ENCODE measurements at regions not wholly inside any gene's neighbourhood (a gene's known extent, or its start where the extent isn't known, plus 50 kb on each side); places are given as distances from the start of the nearest gene placed in this dataset.

DNA sequence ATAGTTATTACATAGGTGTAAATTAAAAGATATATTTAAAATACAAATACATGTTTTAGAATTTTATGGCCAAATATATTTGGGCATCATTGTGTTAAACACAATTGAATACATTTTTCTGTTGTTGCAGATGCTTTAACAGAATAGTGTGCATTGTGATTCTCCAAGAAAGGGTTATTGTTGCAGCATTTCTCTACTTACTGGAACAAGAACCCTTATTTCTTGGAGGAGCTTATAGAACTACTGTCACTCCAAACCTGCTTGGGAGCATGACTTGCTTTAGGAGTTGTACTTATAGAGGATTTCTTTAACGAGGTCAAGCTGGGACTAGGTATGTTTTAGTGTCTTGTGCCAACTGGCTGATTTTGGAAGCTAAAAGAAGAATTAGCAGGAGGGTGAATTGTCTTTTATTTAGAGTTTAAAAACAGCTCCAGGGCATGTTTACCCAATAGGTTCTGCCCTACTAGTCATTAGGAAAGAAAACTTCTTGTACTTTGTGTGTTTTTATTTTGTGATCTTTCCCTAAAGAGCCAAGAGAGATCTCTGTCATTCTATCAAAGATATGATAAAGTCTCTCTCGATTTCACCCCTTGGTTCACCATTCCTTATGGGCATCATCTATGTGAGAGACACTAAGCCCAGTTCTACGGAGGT is 279.8 kb upstream of the SALL1 start:
- Mint-ChIP-seq H3K27me3 (peaks cover 5% of the 10 kb centered on the region), H3K4me3 (no peak overlapping the region), H3K36me3 (ENCODE audit: low read depth) (no peaks in the 10 kb centered on the region), H3K4me1 (ENCODE audit: low read depth) (no peaks in the 10 kb centered on the region), H3K27ac (no peak overlapping the region), H3K9me3 (peaks cover 10% of the 10 kb centered on the region)
- ChIA-PET POLR2A (no interaction called here), CTCF (no interaction called here)
- no peak for ATAC-seq (ENCODE audit: poor library complexity)
- intact Hi-C loops (cut with DNase I, micrococcal nuclease) = no loop called here
- H3K27ac ChIP-seq (ENCODE audit: low read depth in 1 of 2, low read length in 2 of 2) = no peak overlapping the region
- H3K9me3 ChIP-seq (ENCODE audit: control insufficient read depth in 1 of 2, insufficient read depth in 1 of 2, low read length in 2 of 2) = peaks cover 0 to 9% of the 10 kb centered on the region in 2 experiments
- no peaks in the 10 kb centered on the region for H3K4me1 ChIP-seq (ENCODE audit: insufficient read depth, low read length)
- no peaks in the 10 kb centered on the region for H3K36me3 ChIP-seq (ENCODE audit: insufficient read depth, low read length)
- DNase-seq = no peak
- no peak overlapping the region for H3K4me3 ChIP-seq (ENCODE audit: low read length)
- no peak for TF ChIP-seq CTCF (IDR thresholded peaks at IDR 0.05)
- H3K27me3 ChIP-seq (ENCODE audit: control insufficient read depth in 1 of 2, insufficient read depth in 2 of 2, low read length in 2 of 2) = no peaks in the 10 kb centered on the region

- Mint-ChIP-seq H3K4me1 (ENCODE audit: low read depth) (no peaks in the 10 kb centered on the region), H3K27me3 (peaks cover 5% of the 10 kb centered on the region), H3K4me3 (no peak overlapping the region), H3K9me3 (peaks cover 10% of the 10 kb centered on the region), H3K36me3 (ENCODE audit: low read depth) (no peaks in the 10 kb centered on the region), H3K27ac (no peak overlapping the region)
- H3K4me1 ChIP-seq (ENCODE audit: insufficient read depth, low read length) = no peaks in the 10 kb centered on the region
- no peak for TF ChIP-seq CTCF (IDR thresholded peaks at IDR 0.05)
- H3K27ac ChIP-seq (ENCODE audit: low read depth in 1 of 2, low read length in 2 of 2) = no peak overlapping the region
- CTCF ChIA-PET = no interaction called here
- DNase-seq (no peak), ATAC-seq (ENCODE audit: poor library complexity) (no peak)
- intact Hi-C loops (cut with DNase I, micrococcal nuclease) = no loop called here
- no peaks in the 10 kb centered on the region for H3K36me3 ChIP-seq (ENCODE audit: insufficient read depth, low read length)
- H3K9me3 ChIP-seq (ENCODE audit: control insufficient read depth in 1 of 2, insufficient read depth in 1 of 2, low read length in 2 of 2) = peaks cover 0 to 9% of the 10 kb centered on the region in 2 experiments
- POLR2A ChIA-PET = no interaction called here
- no peak overlapping the region for H3K4me3 ChIP-seq (ENCODE audit: low read length)
- H3K27me3 ChIP-seq (ENCODE audit: control insufficient read depth in 1 of 2, insufficient read depth in 2 of 2, low read length in 2 of 2) = no peaks in the 10 kb centered on the region
Observed at GRCh38 chr16:51429041-51429440, 278.0 kb upstream of the SALL1 start.

GRCh38 chr16:51427085-51427484 is 276.0 kb upstream of the SALL1 start:
- intact Hi-C loops (cut with DNase I, micrococcal nuclease) = no loop called here
- Histone ChIP-seq H3K4me1 (ENCODE audit: insufficient read depth, low read length) (no peaks in the 10 kb centered on the region), H3K27me3 (ENCODE audit: control insufficient read depth in 1 of 2, insufficient read depth in 2 of 2, low read length in 2 of 2) (no peaks in the 10 kb centered on the region), H3K9me3 (ENCODE audit: control insufficient read depth in 1 of 2, insufficient read depth in 1 of 2, low read length in 2 of 2) (peaks cover 0 to 9% of the 10 kb centered on the region in 2 experiments), H3K4me3 (ENCODE audit: low read length) (no peak overlapping the region), H3K27ac (ENCODE audit: low read depth in 1 of 2, low read length in 2 of 2) (no peak overlapping the region), H3K36me3 (ENCODE audit: insufficient read depth, low read length) (no peaks in the 10 kb centered on the region)
- peaks cover 10% of the 10 kb centered on the region for H3K9me3 Mint-ChIP-seq
- no peak overlapping the region for H3K4me3 Mint-ChIP-seq
- no peak for TF ChIP-seq CTCF (IDR thresholded peaks at IDR 0.05)
- H3K27me3 Mint-ChIP-seq = peaks cover 5% of the 10 kb centered on the region
- H3K36me3 Mint-ChIP-seq (ENCODE audit: low read depth) = no peaks in the 10 kb centered on the region
- ChIA-PET POLR2A (no interaction called here), CTCF (no interaction called here)
- no peak for ATAC-seq (ENCODE audit: poor library complexity)
- H3K27ac Mint-ChIP-seq = no peak overlapping the region
- DNase-seq = no peak
- H3K4me1 Mint-ChIP-seq (ENCODE audit: low read depth) = no peaks in the 10 kb centered on the region
